CD14-positive monocyte (primary cell): ENCODE measurements at regions not wholly inside any gene's neighbourhood (a gene's known extent, or its start where the extent isn't known, plus 50 kb on each side); places are given as distances from the start of the nearest gene placed in this dataset.

Experiments used
- DNase-seq, 3 donors: peaks; one replicate each; pipeline ENCODE4 v3.0.0-alpha.2; 2011 to 2022
- H2AFZ ChIP-seq: 2 replicates; pipeline ENCODE4 v1.6.0; 2012; ENCODE audit warnings: mild to moderate bottlenecking, low read depth, low read length, inconsistent platforms; ENCODE audit not compliant: insufficient read depth, poor library complexity, severe bottlenecking
- H3K27ac ChIP-seq, 2 donors: 1 replicate in 1 of 2; 2 replicates in 1 of 2; pipeline ENCODE4 v1.5.1; 2012 to 2013; ENCODE audit warnings: low read length in 2 of 2, control low read depth in 1 of 2, inconsistent platforms in 1 of 2, low read depth in 1 of 2, mild to moderate bottlenecking in 1 of 2
- H3K27me3 ChIP-seq, 2 donors: one replicate each; pipeline versions ENCODE4 v1.6.0 to v1.6.1; 2011 to 2013; ENCODE audit warnings: low read length in 2 of 2; ENCODE audit not compliant: control insufficient read depth in 2 of 2, insufficient read depth in 2 of 2
- H3K36me3 ChIP-seq, 2 donors: replicated peaks in 1 of 2; 1 replicate in 1 of 2; 2 replicates in 1 of 2; pipeline versions ENCODE4 v1.5.1 to v1.6.1; 2012 to 2013; ENCODE audit warnings: low read length in 2 of 2, control low read depth in 1 of 2, inconsistent platforms in 1 of 2, mild to moderate bottlenecking in 1 of 2; ENCODE audit not compliant: insufficient read depth in 2 of 2, control insufficient read depth in 1 of 2
- H3K4me1 ChIP-seq, 2 donors: 1 replicate in 1 of 2; 2 replicates in 1 of 2; pipeline versions ENCODE4 v1.5.1 to v1.6.1; 2012 to 2013; ENCODE audit warnings: low read length in 2 of 2, control low read depth in 1 of 2, inconsistent platforms in 1 of 2, mild to moderate bottlenecking in 1 of 2, moderate library complexity in 1 of 2; ENCODE audit not compliant: insufficient read depth in 2 of 2, control insufficient read depth in 1 of 2
- H3K4me2 ChIP-seq: replicated peaks from 2 replicates; pipeline ENCODE3; 2012; ENCODE audit warnings: low read length, moderate library complexity, mild to moderate bottlenecking; ENCODE audit not compliant: poor library complexity, severe bottlenecking; ENCODE audit errors: extremely low read depth
- H3K4me3 ChIP-seq, 3 experiments: fragments of 200-600 bp in 1 of 3; sonication (generic) in 1 of 3; replicated peaks in 1 of 3; 1 replicate in 2 of 3; 2 replicates in 1 of 3; pipeline ENCODE4 v1.5.1; 2011 to 2013; ENCODE audit warnings: low read length in 3 of 3, mild to moderate bottlenecking in 3 of 3, control low read depth in 2 of 3, low read depth in 2 of 3, inconsistent platforms in 1 of 3, moderate library complexity in 1 of 3
- H3K79me2 ChIP-seq: 2 replicates; pipeline ENCODE4 v1.6.0; 2012; ENCODE audit warnings: mild to moderate bottlenecking, control low read depth, inconsistent platforms, low read length, moderate library complexity; ENCODE audit not compliant: insufficient read depth
- H3K9ac ChIP-seq: 2 replicates; pipeline ENCODE4 v1.6.0; 2017; ENCODE audit warnings: low read length, mild to moderate bottlenecking; ENCODE audit not compliant: insufficient read depth, poor library complexity, severe bottlenecking
- H3K9me3 ChIP-seq, 2 donors: replicated peaks in 1 of 2; 1 replicate in 1 of 2; 2 replicates in 1 of 2; pipeline versions ENCODE4 v1.5.1 to v1.6.1; 2012 to 2013; ENCODE audit warnings: low read length in 2 of 2, control low read depth in 1 of 2; ENCODE audit not compliant: control insufficient read depth in 1 of 2, insufficient read depth in 1 of 2
- H4K20me1 ChIP-seq: 2 replicates; pipeline ENCODE4 v1.6.0; 2012; ENCODE audit warnings: mild to moderate bottlenecking, low read length, control low read depth, moderate library complexity; ENCODE audit not compliant: insufficient read depth
- H3K27ac Mint-ChIP-seq, 7 donors: one replicate each; pipeline ENCODE4 v1.8.0; 2020; ENCODE audit warnings: mild to moderate bottlenecking in 7 of 7, mixed read lengths in 7 of 7, moderate library complexity in 6 of 7, inconsistent platforms in 2 of 7
- H3K27me3 Mint-ChIP-seq, 3 donors: one replicate each; pipeline ENCODE4 v1.8.0; 2021 to 2022; ENCODE audit warnings: low read depth in 3 of 3, mild to moderate bottlenecking in 3 of 3, mixed read lengths in 3 of 3, moderate library complexity in 3 of 3, inconsistent platforms in 1 of 3
- H3K36me3 Mint-ChIP-seq, 2 donors: one replicate each; pipeline ENCODE4 v1.8.0; 2020; ENCODE audit warnings: mixed read lengths in 2 of 2, inconsistent platforms in 1 of 2, mild to moderate bottlenecking in 1 of 2
- H3K4me1 Mint-ChIP-seq: one replicate; pipeline ENCODE4 v1.8.0; 2020; ENCODE audit warnings: mild to moderate bottlenecking, mixed read lengths
- H3K4me3 Mint-ChIP-seq, 2 donors: one replicate each; pipeline ENCODE4 v1.8.0; 2020; ENCODE audit warnings: mild to moderate bottlenecking in 2 of 2, mixed read lengths in 2 of 2, moderate library complexity in 1 of 2
- H3K9me3 Mint-ChIP-seq, 7 donors: one replicate each; pipeline ENCODE4 v1.8.0; 2020 to 2022; ENCODE audit warnings: mixed read lengths in 7 of 7, mild to moderate bottlenecking in 6 of 7, moderate library complexity in 6 of 7, inconsistent platforms in 2 of 7
- CTCF ChIP-seq: fragments of 200-600 bp; IDR thresholded peaks from one replicate; pipeline ENCODE4 v1.8.0; 2022; ENCODE audit warnings: antibody characterized with exemption, mild to moderate bottlenecking
- WGBS: methylation state at CpG from one replicate; pipeline ENCODE4 v1.1.5; 2013; ENCODE audit warnings: missing lambda C conversion rate; ENCODE audit not compliant: insufficient coverage; 5-methylcytosine and 5-hydroxymethylcytosine counted together
- intact Hi-C, 2 donors: fragments of 100-400 bp; cut with micrococcal nuclease; formaldehyde crosslinking; loops; one replicate each; pipeline versions ENCODE4 v1.15.0 to v1.15.1; 2023

- Histone ChIP-seq H3K27me3 (no peaks in the 10 kb centered on the region), H3K4me2 (no peak overlapping the region), H4K20me1 (no peaks in the 10 kb centered on the region), H3K36me3 (no peaks in the 10 kb centered on the region), H3K4me3 (no peak overlapping the region), H3K4me1 (no peaks in the 10 kb centered on the region), H3K27ac (no peak overlapping the region), H3K9me3 (no peaks in the 10 kb centered on the region), H3K79me2 (no peaks in the 10 kb centered on the region), H2AFZ (no peak overlapping the region), H3K9ac (no peak overlapping the region)
- intact Hi-C loops, result no loop called here
- Mint-ChIP-seq H3K4me1 (no peaks in the 10 kb centered on the region), H3K9me3 (peaks cover 0 to 4% (median 0%) of the 10 kb centered on the region in 7 donors), H3K27me3 (no peaks in the 10 kb centered on the region), H3K27ac (no peak overlapping the region), H3K36me3 (no peaks in the 10 kb centered on the region), H3K4me3 (no peak overlapping the region)
- TF ChIP-seq CTCF, result no peak
- DNase-seq, result no peak
Observed at GRCh38 chr5:8253376-8253775, 384.4 kb downstream of the MTRR start.

GRCh38 chr5:8254674-8255073, 385.7 kb downstream of the MTRR start:
- no peak overlapping the region for H2AFZ ChIP-seq
- H3K4me1 ChIP-seq, result no peaks in the 10 kb centered on the region
- no peaks in the 10 kb centered on the region for H4K20me1 ChIP-seq
- no peak overlapping the region for H3K4me2 ChIP-seq
- no peaks in the 10 kb centered on the region for H3K36me3 ChIP-seq
- WGBS, result no CpG with 5 or more reads among the region's 2 CpGs
- Mint-ChIP-seq H3K27ac (no peak overlapping the region), H3K4me1 (no peaks in the 10 kb centered on the region), H3K36me3 (no peaks in the 10 kb centered on the region), H3K9me3 (peaks cover 0 to 4% (median 0%) of the 10 kb centered on the region in 7 donors), H3K27me3 (no peaks in the 10 kb centered on the region), H3K4me3 (no peak overlapping the region)
- DNase-seq, result no peak
- no peaks in the 10 kb centered on the region for H3K27me3 ChIP-seq
- H3K9me3 ChIP-seq, result no peaks in the 10 kb centered on the region
- H3K79me2 ChIP-seq, result no peaks in the 10 kb centered on the region
- TF ChIP-seq CTCF, result no peak
- H3K4me3 ChIP-seq, result no peak overlapping the region
- no peak overlapping the region for H3K9ac ChIP-seq
- intact Hi-C loops, result no loop called here
- no peak overlapping the region for H3K27ac ChIP-seq
